Adrenal gland (tissue), 5 donors: ENCODE measurements at regions not wholly inside any gene's neighbourhood (a gene's known extent, or its start where the extent isn't known, plus 50 kb on each side); places are given as distances from the start of the nearest gene placed in this dataset.

ENCODE experiments used
- POLR2A ChIP-seq, 2 donors: fragments of 450-650 bp; IDR thresholded peaks; one replicate each; pipeline ENCODE4 v1.6.1; 2017; ENCODE audit warnings: antibody characterized with exemption in 2 of 2, mild to moderate bottlenecking in 2 of 2, moderate library complexity in 1 of 2
- TF ChIP-seq, protein P1 (sequence below), 6 experiments: fragments of 450-650 bp in 4 of 6; fragments of 200-600 bp in 2 of 6; sonication (generic) in 1 of 6; IDR thresholded peaks; 1 replicate in 5 of 6; 2 replicates in 1 of 6; pipeline versions ENCODE4 v1.5.1 to v1.8.0; 2016 to 2021; ENCODE audit warnings: antibody characterized with exemption in 6 of 6, mild to moderate bottlenecking in 2 of 6, moderate library complexity in 1 of 6
- donor health status: DM: no; HTN: no; CAD: no.

DNA sequence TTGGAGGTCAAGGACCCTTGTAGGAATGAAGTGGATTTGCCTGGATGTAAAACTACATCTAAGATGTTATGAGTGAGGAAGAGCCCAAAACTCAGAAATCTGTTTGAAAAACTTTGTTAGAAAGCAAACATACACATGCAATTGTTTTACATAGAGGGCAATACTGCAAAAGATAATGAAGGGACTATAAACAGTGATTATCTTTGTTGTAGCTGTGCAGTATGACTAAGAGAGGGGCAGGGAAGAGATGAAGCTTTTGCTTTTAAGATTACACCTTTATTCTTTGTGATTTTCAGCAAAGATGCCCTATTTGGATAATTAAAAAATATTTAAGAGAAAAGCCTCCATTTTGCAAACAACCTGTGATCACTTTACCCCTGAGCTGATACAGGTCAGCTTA, 839.9 kb upstream of the RBFOX1 start:
- TF ChIP-seq, protein P1, sequence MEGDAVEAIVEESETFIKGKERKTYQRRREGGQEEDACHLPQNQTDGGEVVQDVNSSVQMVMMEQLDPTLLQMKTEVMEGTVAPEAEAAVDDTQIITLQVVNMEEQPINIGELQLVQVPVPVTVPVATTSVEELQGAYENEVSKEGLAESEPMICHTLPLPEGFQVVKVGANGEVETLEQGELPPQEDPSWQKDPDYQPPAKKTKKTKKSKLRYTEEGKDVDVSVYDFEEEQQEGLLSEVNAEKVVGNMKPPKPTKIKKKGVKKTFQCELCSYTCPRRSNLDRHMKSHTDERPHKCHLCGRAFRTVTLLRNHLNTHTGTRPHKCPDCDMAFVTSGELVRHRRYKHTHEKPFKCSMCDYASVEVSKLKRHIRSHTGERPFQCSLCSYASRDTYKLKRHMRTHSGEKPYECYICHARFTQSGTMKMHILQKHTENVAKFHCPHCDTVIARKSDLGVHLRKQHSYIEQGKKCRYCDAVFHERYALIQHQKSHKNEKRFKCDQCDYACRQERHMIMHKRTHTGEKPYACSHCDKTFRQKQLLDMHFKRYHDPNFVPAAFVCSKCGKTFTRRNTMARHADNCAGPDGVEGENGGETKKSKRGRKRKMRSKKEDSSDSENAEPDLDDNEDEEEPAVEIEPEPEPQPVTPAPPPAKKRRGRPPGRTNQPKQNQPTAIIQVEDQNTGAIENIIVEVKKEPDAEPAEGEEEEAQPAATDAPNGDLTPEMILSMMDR (IDR thresholded peaks at IDR 0.05) = no peak
- no peak for TF ChIP-seq POLR2A (IDR thresholded peaks at IDR 0.05)
